Body of pancreas (tissue), 4 donors: ENCODE measurements at regions not wholly inside any gene's neighbourhood (a gene's known extent, or its start where the extent isn't known, plus 50 kb on each side); places are given as distances from the start of the nearest gene placed in this dataset.

Source experiments
- POLR2A ChIP-seq, 3 donors: fragments of 450-650 bp; IDR thresholded peaks; one replicate each; pipeline ENCODE4 v1.6.1; 2016; ENCODE audit warnings: antibody characterized with exemption in 3 of 3, mild to moderate bottlenecking in 2 of 3
- TF ChIP-seq, protein P1 (sequence below), 7 experiments: fragments of 450-650 bp in 4 of 7; fragments of 200-600 bp in 3 of 7; sonication (generic) in 3 of 7; IDR thresholded peaks; one replicate each; pipeline ENCODE4 v1.5.1; 2016 to 2019; ENCODE audit warnings: antibody characterized with exemption in 7 of 7

DNA sequence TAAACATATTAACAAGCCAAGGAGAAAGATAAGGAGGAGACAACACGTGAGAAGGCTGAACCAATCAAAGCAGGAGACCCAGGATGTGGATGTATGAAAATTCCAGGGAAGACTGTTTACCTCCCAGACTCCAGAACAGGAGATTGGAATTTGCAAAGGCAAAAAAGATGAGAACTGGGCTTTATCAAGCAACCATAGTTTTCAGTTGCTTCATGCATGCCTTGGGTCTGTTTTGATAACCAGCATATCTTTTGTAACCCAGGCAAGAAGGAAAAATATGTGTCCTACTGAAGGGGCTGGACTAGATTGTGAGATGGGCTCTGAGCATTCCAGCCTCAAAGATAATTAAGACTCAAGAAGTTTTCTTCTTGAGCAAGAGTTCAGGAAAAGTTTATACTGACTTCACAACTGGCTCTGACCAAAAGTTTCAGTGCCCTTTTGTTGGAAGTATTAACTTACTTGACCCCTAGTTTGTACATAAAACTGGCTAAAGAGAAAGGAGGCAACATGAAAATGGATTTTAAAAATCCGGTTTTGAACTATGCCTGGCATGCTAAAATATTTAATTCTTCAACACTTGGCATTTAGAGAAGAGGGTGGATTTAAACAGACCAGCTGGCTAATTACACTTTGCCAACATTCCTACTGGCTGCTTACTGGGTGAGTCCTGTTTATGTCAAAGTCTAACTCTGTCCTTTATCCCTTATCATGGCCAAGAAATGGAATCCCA is 79.3 kb upstream of the CD28 start:
- TF ChIP-seq, protein P1, sequence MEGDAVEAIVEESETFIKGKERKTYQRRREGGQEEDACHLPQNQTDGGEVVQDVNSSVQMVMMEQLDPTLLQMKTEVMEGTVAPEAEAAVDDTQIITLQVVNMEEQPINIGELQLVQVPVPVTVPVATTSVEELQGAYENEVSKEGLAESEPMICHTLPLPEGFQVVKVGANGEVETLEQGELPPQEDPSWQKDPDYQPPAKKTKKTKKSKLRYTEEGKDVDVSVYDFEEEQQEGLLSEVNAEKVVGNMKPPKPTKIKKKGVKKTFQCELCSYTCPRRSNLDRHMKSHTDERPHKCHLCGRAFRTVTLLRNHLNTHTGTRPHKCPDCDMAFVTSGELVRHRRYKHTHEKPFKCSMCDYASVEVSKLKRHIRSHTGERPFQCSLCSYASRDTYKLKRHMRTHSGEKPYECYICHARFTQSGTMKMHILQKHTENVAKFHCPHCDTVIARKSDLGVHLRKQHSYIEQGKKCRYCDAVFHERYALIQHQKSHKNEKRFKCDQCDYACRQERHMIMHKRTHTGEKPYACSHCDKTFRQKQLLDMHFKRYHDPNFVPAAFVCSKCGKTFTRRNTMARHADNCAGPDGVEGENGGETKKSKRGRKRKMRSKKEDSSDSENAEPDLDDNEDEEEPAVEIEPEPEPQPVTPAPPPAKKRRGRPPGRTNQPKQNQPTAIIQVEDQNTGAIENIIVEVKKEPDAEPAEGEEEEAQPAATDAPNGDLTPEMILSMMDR (IDR thresholded peaks at IDR 0.05): no peak
- no peak for TF ChIP-seq POLR2A (IDR thresholded peaks at IDR 0.05)
